Natural killer cell (primary cell): ENCODE measurements at regions not wholly inside any gene's neighbourhood (a gene's known extent, or its start where the extent isn't known, plus 50 kb on each side); places are given as distances from the start of the nearest gene placed in this dataset.

Experiments
- ATAC-seq, 3 donors: fragments of 150-1000 bp in 2 of 3; fragments of 200-7000 bp in 1 of 3; cut with Tn5 transposase; 1 replicate in 1 of 3; 2 replicates in 2 of 3; pipeline ENCODE4 v1.10.0; 2021; ENCODE audit warnings: mild to moderate bottlenecking in 2 of 3, moderate library complexity in 2 of 3
- DNase-seq, 2 donors: peaks; one replicate each; pipeline versions ENCODE4 v3.0.0 to v3.0.0-alpha.2; 2013 to 2021; ENCODE audit warnings: mixed read lengths in 1 of 2
- H3K27ac ChIP-seq: one replicate; pipeline ENCODE4 v1.5.1; 2013; ENCODE audit warnings: mild to moderate bottlenecking, low read length
- H3K27me3 ChIP-seq: one replicate; pipeline ENCODE4 v1.6.1; 2013; ENCODE audit warnings: low read length; ENCODE audit not compliant: control insufficient read depth, insufficient read depth
- H3K36me3 ChIP-seq: one replicate; pipeline ENCODE4 v1.6.1; 2013; ENCODE audit warnings: low read length; ENCODE audit not compliant: control insufficient read depth, insufficient read depth
- H3K4me1 ChIP-seq: one replicate; pipeline ENCODE4 v1.6.1; 2013; ENCODE audit warnings: low read length; ENCODE audit not compliant: control insufficient read depth, insufficient read depth
- H3K4me3 ChIP-seq: one replicate; pipeline ENCODE4 v1.5.1; 2013; ENCODE audit warnings: low read length
- H3K9me3 ChIP-seq: one replicate; pipeline ENCODE4 v1.6.1; 2013; ENCODE audit warnings: low read length; ENCODE audit not compliant: control insufficient read depth, insufficient read depth
- H3K27ac Mint-ChIP-seq, 2 donors: one replicate each; pipeline ENCODE4 v1.8.0; 2022; ENCODE audit warnings: mild to moderate bottlenecking in 2 of 2, mixed read lengths in 2 of 2, moderate library complexity in 1 of 2
- H3K27me3 Mint-ChIP-seq, 2 donors: one replicate each; pipeline ENCODE4 v1.8.0; 2022; ENCODE audit warnings: low read depth in 2 of 2, mixed read lengths in 2 of 2
- H3K36me3 Mint-ChIP-seq: one replicate; pipeline ENCODE4 v1.8.0; 2022; ENCODE audit warnings: mixed read lengths
- H3K4me1 Mint-ChIP-seq, 2 donors: one replicate each; pipeline ENCODE4 v1.8.0; 2022; ENCODE audit warnings: mixed read lengths in 2 of 2
- H3K4me3 Mint-ChIP-seq: one replicate; pipeline ENCODE4 v1.8.0; 2022; ENCODE audit warnings: mild to moderate bottlenecking, moderate library complexity, mixed read lengths
- H3K9me3 Mint-ChIP-seq, 2 donors: one replicate each; pipeline ENCODE4 v1.8.0; 2022; ENCODE audit warnings: mixed read lengths in 2 of 2
- WGBS: methylation state at CpG from one replicate; pipeline ENCODE4 v1.1.7; 2013; ENCODE audit warnings: missing lambda C conversion rate; ENCODE audit not compliant: insufficient coverage; 5-methylcytosine and 5-hydroxymethylcytosine counted together
- intact Hi-C: fragments of 100-400 bp; cut with micrococcal nuclease; formaldehyde crosslinking; loops from one replicate; pipeline ENCODE4 v1.14.2; 2022
- TF ChIP-seq, protein P1 (sequence below): fragments of 200-600 bp; IDR thresholded peaks from one replicate; pipeline ENCODE4 v1.8.0; 2022; ENCODE audit warnings: antibody characterized with exemption

DNA sequence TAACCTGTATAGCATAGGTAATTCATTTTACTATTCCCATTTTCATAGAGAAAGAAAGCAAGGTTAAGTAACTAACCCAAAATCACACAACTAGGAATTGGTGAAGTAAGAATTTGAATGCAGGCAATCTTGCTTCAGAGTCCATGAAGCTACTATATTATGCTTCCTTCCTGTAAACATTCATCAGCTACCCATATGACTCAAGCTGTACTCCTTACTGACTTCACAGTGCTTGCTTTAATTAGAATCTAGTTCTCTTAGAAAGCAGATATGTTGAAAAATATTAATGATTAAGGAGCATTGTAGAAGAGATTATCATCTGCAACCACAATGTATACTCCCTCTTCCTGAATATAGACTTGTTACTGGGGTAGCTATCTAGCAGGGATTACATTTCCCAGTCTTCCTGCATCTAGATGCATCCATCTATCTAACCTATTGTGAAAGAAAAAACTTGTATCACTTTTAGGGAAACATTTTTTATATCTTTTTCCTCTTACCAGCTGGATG is 961.6 kb upstream of the CHAC2 start:
- Histone ChIP-seq H3K27me3 (no peaks in the 10 kb centered on the region), H3K4me3 (no peak overlapping the region), H3K27ac (no peak overlapping the region), H3K9me3 (peaks cover 1% of the 10 kb centered on the region), H3K36me3 (no peaks in the 10 kb centered on the region), H3K4me1 (no peaks in the 10 kb centered on the region)
- ATAC-seq (no peak), DNase-seq (no peak)
- Mint-ChIP-seq H3K4me3 (no peak overlapping the region), H3K36me3 (no peaks in the 10 kb centered on the region), H3K27ac (no peak overlapping the region), H3K27me3 (no peaks in the 10 kb centered on the region), H3K9me3 (peaks cover 5 to 11% of the 10 kb centered on the region in 2 donors), H3K4me1 (no peaks in the 10 kb centered on the region)
- TF ChIP-seq, protein P1, sequence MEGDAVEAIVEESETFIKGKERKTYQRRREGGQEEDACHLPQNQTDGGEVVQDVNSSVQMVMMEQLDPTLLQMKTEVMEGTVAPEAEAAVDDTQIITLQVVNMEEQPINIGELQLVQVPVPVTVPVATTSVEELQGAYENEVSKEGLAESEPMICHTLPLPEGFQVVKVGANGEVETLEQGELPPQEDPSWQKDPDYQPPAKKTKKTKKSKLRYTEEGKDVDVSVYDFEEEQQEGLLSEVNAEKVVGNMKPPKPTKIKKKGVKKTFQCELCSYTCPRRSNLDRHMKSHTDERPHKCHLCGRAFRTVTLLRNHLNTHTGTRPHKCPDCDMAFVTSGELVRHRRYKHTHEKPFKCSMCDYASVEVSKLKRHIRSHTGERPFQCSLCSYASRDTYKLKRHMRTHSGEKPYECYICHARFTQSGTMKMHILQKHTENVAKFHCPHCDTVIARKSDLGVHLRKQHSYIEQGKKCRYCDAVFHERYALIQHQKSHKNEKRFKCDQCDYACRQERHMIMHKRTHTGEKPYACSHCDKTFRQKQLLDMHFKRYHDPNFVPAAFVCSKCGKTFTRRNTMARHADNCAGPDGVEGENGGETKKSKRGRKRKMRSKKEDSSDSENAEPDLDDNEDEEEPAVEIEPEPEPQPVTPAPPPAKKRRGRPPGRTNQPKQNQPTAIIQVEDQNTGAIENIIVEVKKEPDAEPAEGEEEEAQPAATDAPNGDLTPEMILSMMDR: no peak
- intact Hi-C loops: no loop called here

DNA sequence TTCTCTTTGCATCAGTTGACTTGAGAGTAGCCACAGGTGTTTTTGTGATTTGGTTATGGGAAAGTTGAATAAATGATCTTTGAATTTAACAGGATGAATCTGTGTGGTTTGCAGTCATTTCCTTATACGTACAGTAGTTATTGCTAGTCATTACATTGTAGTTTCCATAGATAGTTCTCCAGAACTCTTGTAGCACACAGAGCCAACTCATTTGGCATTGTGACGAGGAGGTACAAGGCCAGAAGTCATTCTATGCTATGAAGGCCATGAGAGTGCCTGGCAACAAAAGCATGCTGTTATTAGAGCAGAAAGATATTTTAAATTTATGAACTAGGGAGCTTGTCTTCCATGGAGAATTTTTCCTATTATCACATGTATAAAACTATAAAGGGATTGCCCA is 973.0 kb upstream of the CHAC2 start:
- DNase-seq (no peak), ATAC-seq (no peak)
- intact Hi-C loops: no loop called here
- Mint-ChIP-seq H3K9me3 (peaks cover 13 to 26% of the 10 kb centered on the region in 2 donors), H3K4me1 (no peaks in the 10 kb centered on the region), H3K4me3 (no peak overlapping the region), H3K27ac (no peak overlapping the region), H3K36me3 (no peaks in the 10 kb centered on the region), H3K27me3 (no peaks in the 10 kb centered on the region)
- Histone ChIP-seq H3K9me3 (no peaks in the 10 kb centered on the region), H3K36me3 (no peaks in the 10 kb centered on the region), H3K27me3 (no peaks in the 10 kb centered on the region), H3K27ac (no peak overlapping the region), H3K4me1 (no peaks in the 10 kb centered on the region), H3K4me3 (no peak overlapping the region)
- TF ChIP-seq, protein P1: no peak
- WGBS: 91% methylated on average over 2 of the region's 2 CpGs

DNA sequence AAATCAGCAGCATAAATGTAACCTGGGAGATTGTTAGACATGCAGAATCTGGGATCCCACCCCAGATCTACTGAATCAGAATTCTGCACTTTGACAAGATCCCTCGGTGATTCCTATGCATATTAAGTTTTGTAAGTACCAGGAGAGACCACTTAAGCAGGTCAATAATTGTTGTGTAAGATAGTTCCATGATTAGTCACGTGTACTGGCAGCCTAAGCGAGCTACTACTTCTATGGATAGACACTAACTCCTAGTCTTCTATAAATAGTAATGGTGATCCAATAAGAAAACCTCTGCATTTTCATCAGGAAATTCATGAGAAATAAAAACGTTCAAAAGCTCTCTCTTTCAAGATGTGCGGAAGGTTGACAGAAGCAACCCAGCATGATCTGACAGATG is 988.2 kb upstream of the CHAC2 start:
- no peak overlapping the region for H3K27ac Mint-ChIP-seq
- no peaks in the 10 kb centered on the region for H3K4me1 ChIP-seq
- H3K4me1 Mint-ChIP-seq: no peaks in the 10 kb centered on the region
- peaks cover 14 to 25% of the 10 kb centered on the region in 2 donors for H3K9me3 Mint-ChIP-seq
- H3K36me3 ChIP-seq: no peaks in the 10 kb centered on the region
- no peak overlapping the region for H3K4me3 Mint-ChIP-seq
- TF ChIP-seq, protein P1: no peak
- intact Hi-C loops: no loop called here
- 76% methylated on average over 3 of the region's 5 CpGs for WGBS
- no peak overlapping the region for H3K27ac ChIP-seq
- H3K27me3 Mint-ChIP-seq: no peaks in the 10 kb centered on the region
- no peaks in the 10 kb centered on the region for H3K27me3 ChIP-seq
- no peak overlapping the region for H3K4me3 ChIP-seq
- DNase-seq: no peak
- no peaks in the 10 kb centered on the region for H3K36me3 Mint-ChIP-seq
- no peaks in the 10 kb centered on the region for H3K9me3 ChIP-seq
- ATAC-seq: no peak

GRCh38 chr2:52776571-52776970 is 991.0 kb upstream of the CHAC2 start:
- no peaks in the 10 kb centered on the region for H3K27me3 Mint-ChIP-seq
- no peak overlapping the region for H3K27ac Mint-ChIP-seq
- H3K4me3 ChIP-seq: no peak overlapping the region
- TF ChIP-seq, protein P1: no peak
- no peak for DNase-seq
- H3K9me3 ChIP-seq: no peaks in the 10 kb centered on the region
- intact Hi-C loops: no loop called here
- no peak overlapping the region for H3K4me3 Mint-ChIP-seq
- H3K4me1 ChIP-seq: no peaks in the 10 kb centered on the region
- no peaks in the 10 kb centered on the region for H3K27me3 ChIP-seq
- H3K36me3 Mint-ChIP-seq: no peaks in the 10 kb centered on the region
- H3K27ac ChIP-seq: no peak overlapping the region
- H3K4me1 Mint-ChIP-seq: no peaks in the 10 kb centered on the region
- H3K36me3 ChIP-seq: no peaks in the 10 kb centered on the region
- no peak for ATAC-seq
- no CpG with 5 or more reads among the region's 1 CpG for WGBS
- peaks cover 15 to 22% of the 10 kb centered on the region in 2 donors for H3K9me3 Mint-ChIP-seq
